ENCODE measurements at regions not wholly inside any gene's neighbourhood (a gene's known extent, or its start where the extent isn't known, plus 50 kb on each side); places are given as distances from the start of the nearest gene placed in this dataset.

DNA sequence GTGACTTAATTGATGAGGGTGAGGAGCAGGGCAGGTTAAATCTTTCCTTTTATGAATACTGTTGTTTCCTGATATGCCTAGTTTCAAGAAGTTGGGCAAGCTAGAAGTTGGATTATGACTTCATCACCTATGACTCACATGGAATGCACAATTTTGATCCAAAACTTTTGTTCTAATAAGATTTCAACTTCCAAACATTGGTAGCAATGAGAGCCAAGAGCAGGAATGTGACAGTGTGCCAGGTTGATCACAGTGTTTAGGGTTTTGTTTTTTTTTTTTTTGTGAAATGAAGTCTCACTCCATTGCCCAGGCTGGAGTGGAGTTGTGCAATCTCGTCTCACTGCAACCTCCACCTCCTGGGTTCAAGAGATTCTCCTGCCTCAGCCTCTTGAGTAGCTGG is 349.4 kb downstream of the DUSP10 start:
- H3K27ac ChIP-seq (ENCODE audit: low read depth, low read length), result no peak overlapping the region
- H3K4me3 ChIP-seq (ENCODE audit: low read length), result no peak overlapping the region
- H3K9me3 ChIP-seq (ENCODE audit: insufficient read depth, low read depth, low read length), result peaks cover 13% of the 10 kb centered on the region
- WGBS, result 100% methylated on average over 1 of the region's 1 CpG
- H3K9ac ChIP-seq (ENCODE audit: low read depth, low read length), result no peak overlapping the region
- no peaks in the 10 kb centered on the region for H3K36me3 ChIP-seq (ENCODE audit: insufficient read depth, low read length)
- H3K27me3 ChIP-seq (ENCODE audit: insufficient read depth, low read length), result no peaks in the 10 kb centered on the region
- no peaks in the 10 kb centered on the region for H3K4me1 ChIP-seq (ENCODE audit: insufficient read depth, low read length)

DNA sequence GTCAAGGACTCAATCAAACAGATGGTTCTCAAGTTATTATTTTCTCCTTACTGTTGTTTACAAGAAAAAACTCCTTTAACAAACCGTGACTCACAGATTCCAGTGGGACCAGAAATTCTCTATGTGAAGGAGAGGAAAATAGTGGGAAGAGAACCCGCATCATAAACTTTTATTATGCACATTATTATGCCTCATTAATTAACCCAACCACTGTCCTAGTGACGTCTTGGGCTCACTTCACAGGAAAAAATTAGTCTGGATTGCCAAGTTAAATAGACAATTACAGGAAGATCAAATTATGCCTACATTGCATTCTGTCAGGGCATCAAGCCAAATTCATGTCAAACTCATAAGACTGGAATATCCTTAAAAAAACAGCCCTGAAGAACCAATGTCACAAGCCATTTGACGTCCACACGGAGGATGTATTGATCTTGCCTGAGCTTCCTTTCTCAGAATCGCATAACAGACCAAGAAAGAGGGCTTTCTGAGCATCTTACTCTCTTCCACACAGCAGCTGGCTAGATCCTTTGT is 347.8 kb downstream of the DUSP10 start:
- H3K4me1 ChIP-seq (ENCODE audit: insufficient read depth, low read length), result no peaks in the 10 kb centered on the region
- no peaks in the 10 kb centered on the region for H3K27me3 ChIP-seq (ENCODE audit: insufficient read depth, low read length)
- no peak overlapping the region for H3K27ac ChIP-seq (ENCODE audit: low read depth, low read length)
- H3K9ac ChIP-seq (ENCODE audit: low read depth, low read length), result no peak overlapping the region
- no peaks in the 10 kb centered on the region for H3K36me3 ChIP-seq (ENCODE audit: insufficient read depth, low read length)
- peaks cover 6% of the 10 kb centered on the region for H3K9me3 ChIP-seq (ENCODE audit: insufficient read depth, low read depth, low read length)
- no peak overlapping the region for H3K4me3 ChIP-seq (ENCODE audit: low read length)
- WGBS, result 90% methylated on average over 6 of the region's 6 CpGs

DNA sequence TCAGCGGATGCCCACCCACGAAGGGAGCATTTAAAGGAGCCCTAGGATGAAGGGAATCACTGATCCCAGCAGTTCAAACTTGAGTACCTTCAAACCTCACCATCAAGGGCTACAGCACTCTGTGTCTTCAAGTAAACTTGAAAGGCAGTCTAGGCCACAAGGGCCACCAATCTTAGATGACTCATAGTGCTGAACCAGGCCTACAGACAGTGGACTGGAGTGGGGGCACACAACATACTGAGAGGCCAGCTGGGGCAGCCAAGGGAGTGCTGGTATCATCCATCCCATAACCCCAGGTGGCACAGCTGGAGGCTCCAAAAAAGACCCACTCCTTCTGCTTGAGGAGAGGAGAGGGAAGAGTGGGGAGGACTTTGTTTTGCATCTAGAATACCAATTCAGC is 345.4 kb downstream of the DUSP10 start:
- Histone ChIP-seq H3K27ac (ENCODE audit: low read depth, low read length) (no peak overlapping the region), H3K9ac (ENCODE audit: low read depth, low read length) (no peak overlapping the region), H3K36me3 (ENCODE audit: insufficient read depth, low read length) (no peaks in the 10 kb centered on the region), H3K27me3 (ENCODE audit: insufficient read depth, low read length) (no peaks in the 10 kb centered on the region), H3K4me3 (ENCODE audit: low read length) (no peak overlapping the region), H3K4me1 (ENCODE audit: insufficient read depth, low read length) (no peaks in the 10 kb centered on the region), H3K9me3 (ENCODE audit: insufficient read depth, low read depth, low read length) (no peaks in the 10 kb centered on the region; the same call in 1 of the 2 replicates)
- 96% methylated on average over 2 of the region's 2 CpGs for WGBS

DNA sequence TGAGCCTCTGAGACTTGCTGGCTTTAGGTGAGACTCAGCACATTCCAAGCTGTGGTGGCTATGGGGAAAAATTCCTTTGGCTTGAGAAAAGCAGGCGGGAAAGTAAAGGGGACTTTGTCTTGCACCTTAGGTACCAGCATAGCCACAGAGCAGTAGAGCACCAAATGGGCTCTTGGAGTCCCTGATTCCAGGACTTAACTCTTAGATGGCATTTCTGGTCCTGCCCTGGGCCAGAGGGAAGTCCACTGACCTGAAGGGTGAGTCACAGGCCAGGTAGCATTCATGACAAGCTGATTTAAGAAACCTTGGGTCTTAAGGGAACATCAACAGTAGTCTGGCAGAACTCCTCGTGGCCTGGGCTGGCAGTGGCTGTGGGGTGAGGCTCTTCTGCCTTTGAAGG is 344.7 kb downstream of the DUSP10 start:
- no peak overlapping the region for H3K4me3 ChIP-seq (ENCODE audit: low read length)
- H3K9ac ChIP-seq (ENCODE audit: low read depth, low read length), result no peak overlapping the region
- no peak overlapping the region for H3K27ac ChIP-seq (ENCODE audit: low read depth, low read length)
- no peaks in the 10 kb centered on the region for H3K36me3 ChIP-seq (ENCODE audit: insufficient read depth, low read length)
- H3K27me3 ChIP-seq (ENCODE audit: insufficient read depth, low read length), result no peaks in the 10 kb centered on the region
- 90% methylated on average over 2 of the region's 2 CpGs for WGBS
- no peaks in the 10 kb centered on the region; the same call in 1 of the 2 replicates for H3K9me3 ChIP-seq (ENCODE audit: insufficient read depth, low read depth, low read length)
- no peaks in the 10 kb centered on the region for H3K4me1 ChIP-seq (ENCODE audit: insufficient read depth, low read length)

DNA sequence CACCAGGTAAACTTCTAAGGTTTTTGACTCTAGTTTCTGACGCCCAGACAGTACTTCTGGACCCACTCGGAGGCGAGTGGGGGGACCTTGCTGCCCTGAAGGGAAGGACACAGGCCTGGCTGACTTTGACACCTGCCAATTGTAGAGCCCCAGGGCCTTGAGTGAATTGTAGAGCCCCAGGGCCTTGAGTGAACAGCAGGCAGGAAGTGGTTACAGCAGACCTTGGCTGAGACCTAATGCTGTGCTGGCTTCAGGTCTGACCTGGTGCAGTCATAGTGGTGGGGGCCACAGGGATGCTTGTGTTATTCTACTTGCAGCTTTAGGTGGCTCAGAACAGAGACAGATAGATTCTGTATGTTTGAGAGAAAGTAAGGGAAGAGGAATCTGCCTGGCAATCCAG is 344.3 kb downstream of the DUSP10 start:
- no peaks in the 10 kb centered on the region; the same call in 1 of the 2 replicates for H3K9me3 ChIP-seq (ENCODE audit: insufficient read depth, low read depth, low read length)
- no peaks in the 10 kb centered on the region for H3K27me3 ChIP-seq (ENCODE audit: insufficient read depth, low read length)
- H3K36me3 ChIP-seq (ENCODE audit: insufficient read depth, low read length), result no peaks in the 10 kb centered on the region
- H3K4me1 ChIP-seq (ENCODE audit: insufficient read depth, low read length), result no peaks in the 10 kb centered on the region
- H3K9ac ChIP-seq (ENCODE audit: low read depth, low read length), result no peak overlapping the region
- no peak overlapping the region for H3K4me3 ChIP-seq (ENCODE audit: low read length)
- no peak overlapping the region for H3K27ac ChIP-seq (ENCODE audit: low read depth, low read length)
- 94% methylated on average over 3 of the region's 3 CpGs for WGBS

DNA sequence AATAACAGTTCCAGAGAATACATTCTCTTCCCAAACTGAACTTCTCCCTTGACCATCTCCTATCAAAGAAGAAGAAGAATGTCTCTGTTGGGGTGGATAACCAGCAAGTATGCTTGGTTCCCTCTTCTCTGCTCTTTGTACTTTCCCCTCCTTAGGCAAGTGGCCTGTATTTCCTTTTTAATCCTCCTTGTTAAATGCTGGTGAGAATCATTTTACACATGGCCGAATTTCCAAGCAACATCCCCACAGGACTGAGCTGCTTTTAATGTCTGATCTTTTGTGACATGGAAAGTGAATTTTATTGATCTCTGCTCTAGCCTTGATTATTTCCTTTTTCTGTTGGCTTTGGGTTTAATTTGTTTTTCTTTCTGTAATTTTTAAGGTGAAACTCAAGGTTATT is 336.7 kb downstream of the DUSP10 start:
- no peaks in the 10 kb centered on the region for H3K9me3 ChIP-seq (ENCODE audit: insufficient read depth, low read depth, low read length)
- H3K4me1 ChIP-seq (ENCODE audit: insufficient read depth, low read length), result peaks cover 11% of the 10 kb centered on the region; the same call in 1 of the 2 replicates
- no peak overlapping the region for H3K27ac ChIP-seq (ENCODE audit: low read depth, low read length)
- no peaks in the 10 kb centered on the region for H3K27me3 ChIP-seq (ENCODE audit: insufficient read depth, low read length)
- H3K36me3 ChIP-seq (ENCODE audit: insufficient read depth, low read length), result no peaks in the 10 kb centered on the region
- no peak overlapping the region for H3K9ac ChIP-seq (ENCODE audit: low read depth, low read length)
- 100% methylated on average over 1 of the region's 1 CpG for WGBS
- H3K4me3 ChIP-seq (ENCODE audit: low read length), result no peak overlapping the region

DNA sequence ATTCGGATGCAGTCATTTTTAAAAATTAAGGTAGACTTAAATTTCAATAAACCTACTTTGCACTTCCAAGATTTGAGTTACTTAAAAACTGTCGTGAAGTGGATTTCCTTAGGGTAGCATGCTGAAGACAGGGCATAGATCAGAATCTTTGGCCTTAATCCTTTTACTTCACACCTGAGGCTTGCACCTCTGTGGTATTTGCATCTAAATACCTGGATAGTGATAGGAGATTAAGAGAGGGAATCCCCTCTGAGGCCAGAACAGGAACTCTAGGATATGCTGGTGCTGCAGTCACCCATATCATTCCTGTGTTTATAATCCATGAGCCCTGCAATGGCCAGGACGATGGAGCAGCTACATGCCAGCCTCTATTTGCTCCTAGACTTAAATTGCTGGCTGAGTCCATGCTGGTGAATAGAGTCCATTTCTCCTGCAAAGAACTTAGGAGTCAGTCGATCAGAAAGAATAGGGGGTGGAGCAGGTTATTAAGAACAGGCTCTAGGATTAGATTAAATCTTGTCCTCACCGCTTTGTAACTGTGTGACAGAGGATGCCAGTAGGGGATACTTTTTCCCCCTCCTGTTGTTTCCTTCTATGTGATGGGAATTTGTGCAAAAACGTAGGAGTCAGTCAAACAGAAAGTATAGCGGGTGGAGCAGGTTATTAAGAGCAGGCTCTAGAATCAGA is 333.6 kb downstream of the DUSP10 start:
- Histone ChIP-seq H3K27me3 (ENCODE audit: insufficient read depth, low read length) (no peaks in the 10 kb centered on the region), H3K27ac (ENCODE audit: low read depth, low read length) (no peak overlapping the region), H3K9ac (ENCODE audit: low read depth, low read length) (no peak overlapping the region), H3K36me3 (ENCODE audit: insufficient read depth, low read length) (no peaks in the 10 kb centered on the region), H3K4me3 (ENCODE audit: low read length) (no peak overlapping the region), H3K4me1 (ENCODE audit: insufficient read depth, low read length) (peaks cover 11% of the 10 kb centered on the region; the same call in 1 of the 2 replicates), H3K9me3 (ENCODE audit: insufficient read depth, low read depth, low read length) (no peaks in the 10 kb centered on the region)
- WGBS, result 71% methylated on average over 6 of the region's 7 CpGs

DNA sequence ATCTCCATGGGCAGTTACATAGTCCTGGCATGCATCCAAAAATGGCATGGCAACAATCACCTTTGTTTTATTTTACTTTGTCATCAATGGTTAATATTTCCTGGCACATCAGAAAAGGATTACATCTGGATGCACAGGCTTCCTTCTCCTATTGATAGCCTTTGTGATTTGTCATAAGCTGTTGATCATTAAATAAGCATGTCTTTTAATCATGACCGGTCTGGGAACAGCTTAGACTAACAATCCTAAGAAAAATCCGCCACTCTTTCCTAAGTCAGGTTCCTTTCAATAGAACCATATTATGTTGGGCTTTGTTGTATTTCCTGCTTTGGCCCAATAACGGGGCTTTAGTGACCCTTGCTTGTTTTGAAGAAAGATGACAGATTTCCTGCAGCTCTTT is 330.6 kb downstream of the DUSP10 start:
- 92% methylated on average over 3 of the region's 3 CpGs for WGBS
- no peak overlapping the region for H3K4me3 ChIP-seq (ENCODE audit: low read length)
- H3K9ac ChIP-seq (ENCODE audit: low read depth, low read length), result no peak overlapping the region

DNA sequence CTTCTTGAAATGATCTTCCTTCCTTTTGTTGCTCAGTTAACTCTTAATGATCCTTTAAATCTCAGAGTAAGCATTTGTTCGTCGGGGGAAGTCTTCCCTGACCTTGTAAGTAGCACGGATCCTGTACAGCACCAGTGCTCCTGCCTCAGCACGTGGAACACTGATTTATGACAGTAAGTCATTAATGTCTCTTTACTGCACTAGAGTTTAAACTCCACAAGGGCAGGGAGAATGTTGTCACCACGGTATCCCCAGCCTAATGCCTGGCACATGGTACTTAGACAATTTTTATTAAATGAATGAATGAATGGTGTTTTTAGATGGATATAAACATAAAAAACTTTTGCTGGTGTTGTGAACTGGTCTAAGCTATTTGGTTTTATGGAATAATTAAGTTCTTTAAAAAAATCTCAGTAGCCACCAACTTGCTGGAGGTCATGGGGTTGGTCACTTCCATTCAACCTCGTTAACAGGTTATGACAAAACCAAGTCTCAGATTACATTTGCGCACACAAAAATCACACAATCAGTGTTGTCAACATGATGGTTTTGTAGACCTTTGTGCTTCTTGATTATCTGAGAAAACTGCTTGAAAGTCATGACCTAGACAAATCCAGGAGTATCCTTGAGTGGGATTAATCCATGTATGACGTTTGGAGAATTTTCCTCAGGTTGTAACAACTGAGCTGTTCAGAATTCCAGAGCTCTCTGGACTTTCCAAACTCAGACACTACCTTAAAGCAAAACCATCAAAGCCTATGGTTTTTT is 326.9 kb downstream of the DUSP10 start:
- Histone ChIP-seq H3K9ac (ENCODE audit: low read depth, low read length) (no peak overlapping the region), H3K4me1 (ENCODE audit: insufficient read depth, low read length) (peaks cover 7% of the 10 kb centered on the region; the same call in 1 of the 2 replicates), H3K4me3 (ENCODE audit: low read length) (no peak overlapping the region), H3K27ac (ENCODE audit: low read depth, low read length) (no peak overlapping the region), H3K36me3 (ENCODE audit: insufficient read depth, low read length) (no peaks in the 10 kb centered on the region), H3K27me3 (ENCODE audit: insufficient read depth, low read length) (no peaks in the 10 kb centered on the region), H3K9me3 (ENCODE audit: insufficient read depth, low read depth, low read length) (no peaks in the 10 kb centered on the region)
- 91% methylated on average over 8 of the region's 8 CpGs for WGBS

More for the DNA sequence above, 330.6 kb downstream of the DUSP10 start:
- Histone ChIP-seq H3K36me3 (ENCODE audit: insufficient read depth, low read length) (no peaks in the 10 kb centered on the region), H3K9me3 (ENCODE audit: insufficient read depth, low read depth, low read length) (no peaks in the 10 kb centered on the region), H3K4me1 (ENCODE audit: insufficient read depth, low read length) (peaks cover 18% of the 10 kb centered on the region), H3K27ac (ENCODE audit: low read depth, low read length) (no peak overlapping the region), H3K27me3 (ENCODE audit: insufficient read depth, low read length) (no peaks in the 10 kb centered on the region)

DNA sequence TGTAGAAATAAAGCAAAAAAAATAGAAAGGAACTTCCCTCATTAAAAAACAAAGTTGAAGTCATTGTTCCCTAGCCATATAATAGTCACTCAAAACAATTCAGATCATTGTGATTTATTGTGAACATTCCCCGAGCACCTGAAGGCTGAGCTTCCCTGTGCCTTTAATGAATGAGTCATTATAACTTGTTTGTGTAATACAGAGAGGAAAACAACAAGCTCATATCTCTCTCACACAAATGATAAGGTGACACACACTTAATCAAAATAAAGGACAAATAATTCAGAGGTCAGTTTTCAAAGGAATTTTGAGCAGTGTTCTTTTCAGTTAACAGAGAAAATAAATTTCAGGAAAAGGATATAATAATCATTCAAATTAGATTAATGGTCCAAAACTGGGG is 326.2 kb downstream of the DUSP10 start:
- H3K4me1 ChIP-seq (ENCODE audit: insufficient read depth, low read length), result peaks cover 7% of the 10 kb centered on the region; the same call in 1 of the 2 replicates
- H3K9ac ChIP-seq (ENCODE audit: low read depth, low read length), result no peak overlapping the region
- H3K4me3 ChIP-seq (ENCODE audit: low read length), result no peak overlapping the region
- no peaks in the 10 kb centered on the region for H3K36me3 ChIP-seq (ENCODE audit: insufficient read depth, low read length)
- no peak overlapping the region for H3K27ac ChIP-seq (ENCODE audit: low read depth, low read length)
- WGBS, result no CpG with 5 or more reads among the region's 1 CpG
- no peaks in the 10 kb centered on the region for H3K27me3 ChIP-seq (ENCODE audit: insufficient read depth, low read length)
- no peaks in the 10 kb centered on the region for H3K9me3 ChIP-seq (ENCODE audit: insufficient read depth, low read depth, low read length)

DNA sequence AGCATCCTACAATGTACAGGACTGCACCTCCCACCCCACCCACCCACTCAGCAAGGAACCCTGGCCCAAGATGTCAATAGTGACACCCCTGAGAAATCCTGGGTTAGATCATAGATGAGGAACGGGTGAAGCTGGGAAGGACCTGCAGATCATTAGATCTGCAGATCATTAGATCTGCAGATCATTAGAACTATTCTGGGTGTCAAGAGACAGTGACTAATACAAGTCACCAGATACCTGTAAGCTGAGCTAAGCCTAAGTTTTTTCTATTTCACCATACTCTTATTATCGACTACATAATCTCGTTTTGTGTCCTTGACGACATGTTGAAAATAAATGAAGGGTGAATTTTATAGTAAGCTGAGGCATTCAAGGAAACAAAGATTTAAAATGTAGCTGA is 325.7 kb downstream of the DUSP10 start:
- no peak overlapping the region for H3K9ac ChIP-seq (ENCODE audit: low read depth, low read length)
- H3K4me1 ChIP-seq (ENCODE audit: insufficient read depth, low read length), result peaks cover 7% of the 10 kb centered on the region; the same call in 1 of the 2 replicates
- H3K36me3 ChIP-seq (ENCODE audit: insufficient read depth, low read length), result no peaks in the 10 kb centered on the region
- H3K27me3 ChIP-seq (ENCODE audit: insufficient read depth, low read length), result no peaks in the 10 kb centered on the region
- no peak overlapping the region for H3K27ac ChIP-seq (ENCODE audit: low read depth, low read length)
- no peaks in the 10 kb centered on the region for H3K9me3 ChIP-seq (ENCODE audit: insufficient read depth, low read depth, low read length)
- 94% methylated on average over 4 of the region's 4 CpGs for WGBS
- no peak overlapping the region for H3K4me3 ChIP-seq (ENCODE audit: low read length)

Measured in HUES64 (cell line).